HepG2 (cell line): ENCODE measurements at regions not wholly inside any gene's neighbourhood (a gene's known extent, or its start where the extent isn't known, plus 50 kb on each side); places are given as distances from the start of the nearest gene placed in this dataset.

Source experiments
- ATAC-seq: fragments of 200-7000 bp; cut with Tn5 transposase; 3 replicates; pipeline ENCODE4 v1.9.1; 2020; ENCODE audit warnings: mild to moderate bottlenecking, moderate library complexity
- BruUV-seq: library from RNA; stranded (reverse); fragments of 400-500 nt; replicated peaks from 2 replicates; lab custom pipeline; 2021; lab: Mats Ljungman, UMichigan
- CTCF ChIA-PET: fragments of 300-600 bp; formaldehyde crosslinking; extraction: SDS; loops from one replicate; lab custom pipeline; 2021; ENCODE audit warnings: low total read pairs, inconsistent platforms, low intra/inter-chr PET ratio; lab: Yijun Ruan, JAX
- POLR2A ChIA-PET: fragments of 350-600 bp; sonication (Branson Sonifier 250); formaldehyde crosslinking; loops from one replicate; lab custom pipeline; 2020; ENCODE audit warnings: antibody characterized with exemption, inconsistent platforms; lab: Yijun Ruan, JAX
- DNase-seq: peaks from one replicate; pipeline ENCODE4 v3.0.0-alpha.2; 2015; ENCODE audit warnings: low spot score
- FAIRE-seq: peaks from 3 replicates; lab custom pipeline; 2011; peaks lifted over from hg19 to GRCh38; lab: Jason Lieb, UNC
- H2AFZ ChIP-seq: one replicate; pipeline ENCODE4 v1.6.1; 2011; ENCODE audit warnings: low read length, inconsistent platforms
- H3K27ac ChIP-seq: fragments of 300-600 bp; 3 replicates; pipeline ENCODE4 v1.8.0; 2011; ENCODE audit warnings: mixed run types, mild to moderate bottlenecking, mixed read lengths, low read length, inconsistent platforms; ENCODE audit not compliant: insufficient read depth; ENCODE audit errors: extremely low read length
- H3K27me3 ChIP-seq, 2 experiments: fragments of 200-600 bp in 1 of 2; 2 replicates in 1 of 2; 3 replicates in 1 of 2; pipeline versions ENCODE4 v1.6.0 to v1.8.0; 2011; ENCODE audit warnings: low read length in 2 of 2, mild to moderate bottlenecking in 2 of 2, moderate library complexity in 2 of 2, inconsistent platforms in 1 of 2; ENCODE audit not compliant: insufficient read depth in 2 of 2, control insufficient read depth in 1 of 2
- H3K36me3 ChIP-seq, 2 experiments: fragments of 200-600 bp in 1 of 2; replicated peaks in 1 of 2; 2 replicates in 1 of 2; 3 replicates in 1 of 2; pipeline versions ENCODE4 v1.5.1 to v1.8.0; 2011; ENCODE audit warnings: low read length in 2 of 2, inconsistent platforms in 1 of 2; ENCODE audit not compliant: insufficient read depth in 2 of 2, control insufficient read depth in 1 of 2
- H3K4me1 ChIP-seq: 2 replicates; pipeline ENCODE4 v1.5.1; 2012; ENCODE audit warnings: low read length, inconsistent platforms; ENCODE audit not compliant: insufficient read depth
- H3K4me2 ChIP-seq: 2 replicates; pipeline ENCODE4 v1.6.0; 2011; ENCODE audit warnings: low read depth, low read length, inconsistent platforms
- H3K4me3 ChIP-seq, 3 experiments: fragments of 200-600 bp in 1 of 3; sonication (generic), shearing (Covaris generic) in 1 of 3; replicated peaks in 1 of 3; 2 replicates each; pipeline ENCODE4 v1.5.1; 2011 to 2016; ENCODE audit warnings: low read length in 3 of 3, inconsistent platforms in 2 of 3, low read depth in 2 of 3, mild to moderate bottlenecking in 2 of 3, control low read depth in 1 of 3, mixed read lengths in 1 of 3; ENCODE audit not compliant: insufficient read depth in 1 of 3
- H3K79me2 ChIP-seq: one replicate; pipeline ENCODE4 v1.6.1; 2011; ENCODE audit warnings: low read length, inconsistent platforms; ENCODE audit not compliant: insufficient read depth
- H3K9ac ChIP-seq: 2 replicates; pipeline ENCODE4 v1.6.0; 2011; ENCODE audit warnings: mild to moderate bottlenecking, low read depth, low read length, inconsistent platforms; ENCODE audit not compliant: insufficient read depth
- H3K9me3 ChIP-seq: 2 replicates; pipeline ENCODE4 v1.5.1; 2012; ENCODE audit warnings: mild to moderate bottlenecking, low read length
- H4K20me1 ChIP-seq: 2 replicates; pipeline ENCODE4 v1.6.0; 2011; ENCODE audit warnings: inconsistent platforms, mild to moderate bottlenecking, low read length, moderate library complexity; ENCODE audit not compliant: insufficient read depth
- NCOA2 ChIP-seq: sonication (generic); formaldehyde crosslinking; IDR thresholded peaks from 2 replicates; pipeline ENCODE4 v1.8.0; 2022; ENCODE audit warnings: inconsistent platforms
- NR3C1 ChIP-seq: sonication (generic); formaldehyde crosslinking; IDR thresholded peaks from 2 replicates; pipeline ENCODE4 v1.4.0; 2020; ENCODE audit warnings: missing genetic modification reagents
- SP2 ChIP-seq: sonication (generic); formaldehyde crosslinking; IDR thresholded peaks from 2 replicates; pipeline ENCODE4 v1.5.1; 2020; ENCODE audit warnings: mild to moderate bottlenecking, missing genetic modification reagents
- TCF7 ChIP-seq: sonication (generic); IDR thresholded peaks from 2 replicates; pipeline ENCODE4 v1.6.1; 2016; ENCODE audit warnings: antibody characterized with exemption, low read depth
- TP53 ChIP-seq: sonication (generic); formaldehyde crosslinking; conservative IDR thresholded peaks from 2 replicates; pipeline ENCODE4 v1.4.0; 2020; ENCODE audit warnings: missing genetic modification reagents
- ZNF468 ChIP-seq: sonication (generic); formaldehyde crosslinking; IDR thresholded peaks from 2 replicates; pipeline ENCODE4 v1.8.0; 2022; ENCODE audit warnings: mild to moderate bottlenecking, moderate library complexity, missing genetic modification reagents
- WGBS: methylation state at CpG from one replicate; pipeline ENCODE4 v1.1.6; 2017; ENCODE audit warnings: low lambda C conversion rate; 5-methylcytosine and 5-hydroxymethylcytosine counted together
- in situ Hi-C: cut with HindIII; loops from 2 replicates; pipeline ENCODE4 v1.10.0; 2017; ENCODE audit warnings: low pct_unique_long_range_greater_than_20kb; ENCODE audit not compliant: extremely low pct_ligation_motif_present
- intact Hi-C: fragments of 100-400 bp; cut with micrococcal nuclease; formaldehyde crosslinking; loops from one replicate; pipeline ENCODE4 v1.10.0; 2022; ENCODE audit not compliant: unreplicated experiment
- TF ChIP-seq, protein P1 (sequence below): sonication (generic); formaldehyde crosslinking; IDR thresholded peaks from 2 replicates; pipeline ENCODE4 v1.4.0; 2020; ENCODE audit warnings: missing genetic modification reagents
- TF ChIP-seq, protein P2 (sequence below): sonication (generic); formaldehyde crosslinking; IDR thresholded peaks from 2 replicates; pipeline ENCODE4 v1.4.0; 2020; ENCODE audit warnings: missing genetic modification reagents

DNA sequence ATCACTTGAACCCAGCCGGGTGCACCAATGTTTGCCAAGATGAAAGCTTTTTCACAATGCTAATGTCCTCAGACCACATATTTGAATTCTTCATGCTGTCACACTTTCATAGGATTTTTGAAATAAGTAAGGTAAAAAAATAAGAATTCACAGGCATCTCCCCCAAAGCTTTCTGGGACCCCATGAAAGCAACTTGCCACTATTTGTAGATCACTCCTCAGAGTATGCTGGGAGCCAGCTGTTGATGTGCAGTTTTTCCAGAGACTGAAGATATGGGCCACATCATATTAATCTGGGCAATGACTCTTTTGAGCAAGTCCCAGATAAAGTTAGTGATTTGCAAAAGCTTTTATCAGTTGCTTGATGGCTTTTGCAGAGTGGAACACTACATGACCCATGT, 507.9 kb downstream of the RASEF start:
- whole genome bisulfite sequencing, result 32% methylated on average over 1 of the region's 1 CpG
- DNase-seq (peak; percentile 24), FAIRE-seq (no peak), ATAC-seq (no peak)
- Histone ChIP-seq H3K9me3 (no peaks in the 10 kb centered on the region), H3K4me3 (no peak overlapping the region), H3K4me1 (peaks cover 56% of the 10 kb centered on the region), H4K20me1 (no peaks in the 10 kb centered on the region), H2AFZ (no peak overlapping the region), H3K4me2 (no peak overlapping the region), H3K27me3 (no peaks in the 10 kb centered on the region), H3K79me2 (no peaks in the 10 kb centered on the region), H3K27ac (no peak overlapping the region), H3K36me3 (no peaks in the 10 kb centered on the region; a peak in 1 of 5 replicates), H3K9ac (no peak overlapping the region)
- BruUV-seq, result no TSS peak
- TF ChIP-seq TCF7 (0 out of 2 replicates have a peak, but pooled peaks have one; percentile 24), ZNF468 (CRISPR knock-in tag) (no peak), NCOA2 (CRISPR knock-in tag) (peak; percentile 18; the same call in 1 of the 2 replicates)
- CTCF ChIA-PET, result no interaction called here
- POLR2A ChIA-PET, result interaction anchor here (1.4 kb wide), 1 partner anchor 46 kb away, joined by 3 read pairs; no protein-coding TSS in a partner anchor
- in situ Hi-C loops, result no loop called here
- intact Hi-C loops, result no loop called here

DNA sequence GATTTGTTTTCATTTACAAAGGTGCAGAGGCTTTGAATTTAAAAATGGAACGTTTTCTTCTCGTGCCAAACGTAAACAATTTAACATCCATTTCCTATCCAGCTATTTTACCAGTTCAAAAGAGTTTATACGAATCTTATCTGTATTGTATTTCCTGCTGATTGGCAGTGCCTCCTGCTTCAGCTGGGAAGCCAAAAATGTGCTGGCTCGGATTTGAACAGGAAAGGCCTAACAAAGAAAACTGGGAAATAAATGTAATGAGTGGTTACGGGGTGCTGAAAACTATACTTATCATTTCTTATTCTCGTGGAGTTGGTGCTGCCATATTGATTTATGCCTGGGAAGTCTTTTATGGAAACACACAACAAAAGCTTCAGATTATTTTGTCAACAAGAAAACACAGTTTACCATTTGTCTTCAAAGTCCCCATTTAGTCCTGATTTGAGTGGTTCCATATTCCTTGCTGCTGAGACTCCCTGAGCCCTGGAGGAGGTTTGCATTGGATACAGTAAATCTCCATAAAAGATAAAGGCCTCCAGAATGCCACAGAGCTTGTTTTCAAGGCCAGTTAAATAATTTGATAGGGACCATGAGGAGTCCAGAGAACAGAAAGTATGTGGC, 507.4 kb downstream of the RASEF start:
- DNase-seq (no peak), FAIRE-seq (no peak), ATAC-seq (no peak)
- TF ChIP-seq, protein P1, sequence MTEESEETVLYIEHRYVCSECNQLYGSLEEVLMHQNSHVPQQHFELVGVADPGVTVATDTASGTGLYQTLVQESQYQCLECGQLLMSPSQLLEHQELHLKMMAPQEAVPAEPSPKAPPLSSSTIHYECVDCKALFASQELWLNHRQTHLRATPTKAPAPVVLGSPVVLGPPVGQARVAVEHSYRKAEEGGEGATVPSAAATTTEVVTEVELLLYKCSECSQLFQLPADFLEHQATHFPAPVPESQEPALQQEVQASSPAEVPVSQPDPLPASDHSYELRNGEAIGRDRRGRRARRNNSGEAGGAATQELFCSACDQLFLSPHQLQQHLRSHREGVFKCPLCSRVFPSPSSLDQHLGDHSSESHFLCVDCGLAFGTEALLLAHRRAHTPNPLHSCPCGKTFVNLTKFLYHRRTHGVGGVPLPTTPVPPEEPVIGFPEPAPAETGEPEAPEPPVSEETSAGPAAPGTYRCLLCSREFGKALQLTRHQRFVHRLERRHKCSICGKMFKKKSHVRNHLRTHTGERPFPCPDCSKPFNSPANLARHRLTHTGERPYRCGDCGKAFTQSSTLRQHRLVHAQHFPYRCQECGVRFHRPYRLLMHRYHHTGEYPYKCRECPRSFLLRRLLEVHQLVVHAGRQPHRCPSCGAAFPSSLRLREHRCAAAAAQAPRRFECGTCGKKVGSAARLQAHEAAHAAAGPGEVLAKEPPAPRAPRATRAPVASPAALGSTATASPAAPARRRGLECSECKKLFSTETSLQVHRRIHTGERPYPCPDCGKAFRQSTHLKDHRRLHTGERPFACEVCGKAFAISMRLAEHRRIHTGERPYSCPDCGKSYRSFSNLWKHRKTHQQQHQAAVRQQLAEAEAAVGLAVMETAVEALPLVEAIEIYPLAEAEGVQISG (CRISPR knock-in tag), result no peak
- TF ChIP-seq TP53 (no peak), NR3C1 (CRISPR knock-in tag) (no peak), SP2 (no peak)
- TF ChIP-seq, protein P2, sequence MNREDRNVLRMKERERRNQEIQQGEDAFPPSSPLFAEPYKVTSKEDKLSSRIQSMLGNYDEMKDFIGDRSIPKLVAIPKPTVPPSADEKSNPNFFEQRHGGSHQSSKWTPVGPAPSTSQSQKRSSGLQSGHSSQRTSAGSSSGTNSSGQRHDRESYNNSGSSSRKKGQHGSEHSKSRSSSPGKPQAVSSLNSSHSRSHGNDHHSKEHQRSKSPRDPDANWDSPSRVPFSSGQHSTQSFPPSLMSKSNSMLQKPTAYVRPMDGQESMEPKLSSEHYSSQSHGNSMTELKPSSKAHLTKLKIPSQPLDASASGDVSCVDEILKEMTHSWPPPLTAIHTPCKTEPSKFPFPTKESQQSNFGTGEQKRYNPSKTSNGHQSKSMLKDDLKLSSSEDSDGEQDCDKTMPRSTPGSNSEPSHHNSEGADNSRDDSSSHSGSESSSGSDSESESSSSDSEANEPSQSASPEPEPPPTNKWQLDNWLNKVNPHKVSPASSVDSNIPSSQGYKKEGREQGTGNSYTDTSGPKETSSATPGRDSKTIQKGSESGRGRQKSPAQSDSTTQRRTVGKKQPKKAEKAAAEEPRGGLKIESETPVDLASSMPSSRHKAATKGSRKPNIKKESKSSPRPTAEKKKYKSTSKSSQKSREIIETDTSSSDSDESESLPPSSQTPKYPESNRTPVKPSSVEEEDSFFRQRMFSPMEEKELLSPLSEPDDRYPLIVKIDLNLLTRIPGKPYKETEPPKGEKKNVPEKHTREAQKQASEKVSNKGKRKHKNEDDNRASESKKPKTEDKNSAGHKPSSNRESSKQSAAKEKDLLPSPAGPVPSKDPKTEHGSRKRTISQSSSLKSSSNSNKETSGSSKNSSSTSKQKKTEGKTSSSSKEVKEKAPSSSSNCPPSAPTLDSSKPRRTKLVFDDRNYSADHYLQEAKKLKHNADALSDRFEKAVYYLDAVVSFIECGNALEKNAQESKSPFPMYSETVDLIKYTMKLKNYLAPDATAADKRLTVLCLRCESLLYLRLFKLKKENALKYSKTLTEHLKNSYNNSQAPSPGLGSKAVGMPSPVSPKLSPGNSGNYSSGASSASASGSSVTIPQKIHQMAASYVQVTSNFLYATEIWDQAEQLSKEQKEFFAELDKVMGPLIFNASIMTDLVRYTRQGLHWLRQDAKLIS (CRISPR knock-in tag), result no peak
- Histone ChIP-seq H2AFZ (no peak overlapping the region), H3K79me2 (no peaks in the 10 kb centered on the region), H3K9ac (no peak overlapping the region), H3K27ac (no peak overlapping the region), H3K4me3 (no peak overlapping the region), H3K4me1 (peaks cover 61% of the 10 kb centered on the region), H3K9me3 (no peaks in the 10 kb centered on the region), H4K20me1 (no peaks in the 10 kb centered on the region), H3K27me3 (no peaks in the 10 kb centered on the region), H3K36me3 (no peaks in the 10 kb centered on the region; a peak in 1 of 5 replicates), H3K4me2 (no peak overlapping the region)
- CTCF ChIA-PET, result no interaction called here
- no TSS peak for BruUV-seq
- WGBS, result 64% methylated on average over 7 of the region's 7 CpGs
- in situ Hi-C loops (no loop called here), intact Hi-C loops (no loop called here)
- POLR2A ChIA-PET, result interaction anchor here (1.4 kb wide), 1 partner anchor 45 kb away, joined by 3 read pairs; no protein-coding TSS in a partner anchor
